Mesothelial cell of epicardium (in vitro differentiated cells): ENCODE measurements at regions not wholly inside any gene's neighbourhood (a gene's known extent, or its start where the extent isn't known, plus 50 kb on each side); places are given as distances from the start of the nearest gene placed in this dataset.
"Not testable (repeated sequence)": the region's sequence is repeated elsewhere in the genome, so short reads cannot be mapped to it uniquely, and the experiment has no call there.

Experiments
- DNase-seq, 2 experiments: peaks; one replicate each; pipeline ENCODE4 v3.0.0; 2021; ENCODE audit warnings: low spot score in 2 of 2; ENCODE audit not compliant: unreplicated experiment in 2 of 2
- H3K27ac Mint-ChIP-seq: 2 replicates; pipeline ENCODE4 v1.8.0; 2021; ENCODE audit warnings: mixed read lengths
- H3K27me3 Mint-ChIP-seq: 2 replicates; pipeline ENCODE4 v1.8.0; 2021; ENCODE audit warnings: low read depth, mixed read lengths
- H3K36me3 Mint-ChIP-seq: 2 replicates; pipeline ENCODE4 v1.8.0; 2021; ENCODE audit warnings: mixed read lengths
- H3K4me1 Mint-ChIP-seq: 2 replicates; pipeline ENCODE4 v1.8.0; 2021; ENCODE audit warnings: mixed read lengths
- H3K4me3 Mint-ChIP-seq: 2 replicates; pipeline ENCODE4 v1.8.0; 2021; ENCODE audit warnings: mild to moderate bottlenecking, moderate library complexity, mixed read lengths
- H3K9me3 Mint-ChIP-seq: 2 replicates; pipeline ENCODE4 v1.8.0; 2021; ENCODE audit warnings: mixed read lengths
- TF ChIP-seq, protein P1 (sequence below): fragments of 200-600 bp; sonication (generic); IDR thresholded peaks from one replicate; pipeline ENCODE4 v1.5.0; 2021; ENCODE audit warnings: antibody characterized with exemption; ENCODE audit not compliant: unreplicated experiment

DNA sequence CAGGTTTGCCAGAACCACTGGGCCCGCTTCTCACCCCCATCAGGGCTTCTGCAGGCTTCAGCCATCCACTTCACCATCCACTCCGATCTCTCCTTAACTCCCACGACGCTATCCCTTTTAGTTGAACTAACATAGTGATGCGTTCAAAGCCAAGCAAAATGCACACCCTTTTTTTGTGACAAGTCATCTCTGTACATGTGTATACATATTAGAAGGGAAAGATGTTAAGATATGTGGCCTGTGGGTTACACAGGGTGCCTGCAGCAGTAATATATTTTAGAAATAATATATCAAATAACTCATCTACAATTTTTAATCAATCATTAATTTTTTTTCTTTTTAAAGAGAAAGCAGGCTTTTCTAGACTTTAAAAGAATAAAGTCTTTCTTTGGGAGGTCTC, 114.6 kb downstream of the NBPF12 start:
- peaks cover 3% of the 10 kb centered on the region for H3K9me3 Mint-ChIP-seq
- no peaks in the 10 kb centered on the region for H3K4me1 Mint-ChIP-seq
- H3K4me3 Mint-ChIP-seq = no peak overlapping the region
- H3K27ac Mint-ChIP-seq = no peak overlapping the region
- H3K27me3 Mint-ChIP-seq = peaks cover 36% of the 10 kb centered on the region
- no peak for DNase-seq
- H3K36me3 Mint-ChIP-seq = no peaks in the 10 kb centered on the region
- TF ChIP-seq, protein P1, sequence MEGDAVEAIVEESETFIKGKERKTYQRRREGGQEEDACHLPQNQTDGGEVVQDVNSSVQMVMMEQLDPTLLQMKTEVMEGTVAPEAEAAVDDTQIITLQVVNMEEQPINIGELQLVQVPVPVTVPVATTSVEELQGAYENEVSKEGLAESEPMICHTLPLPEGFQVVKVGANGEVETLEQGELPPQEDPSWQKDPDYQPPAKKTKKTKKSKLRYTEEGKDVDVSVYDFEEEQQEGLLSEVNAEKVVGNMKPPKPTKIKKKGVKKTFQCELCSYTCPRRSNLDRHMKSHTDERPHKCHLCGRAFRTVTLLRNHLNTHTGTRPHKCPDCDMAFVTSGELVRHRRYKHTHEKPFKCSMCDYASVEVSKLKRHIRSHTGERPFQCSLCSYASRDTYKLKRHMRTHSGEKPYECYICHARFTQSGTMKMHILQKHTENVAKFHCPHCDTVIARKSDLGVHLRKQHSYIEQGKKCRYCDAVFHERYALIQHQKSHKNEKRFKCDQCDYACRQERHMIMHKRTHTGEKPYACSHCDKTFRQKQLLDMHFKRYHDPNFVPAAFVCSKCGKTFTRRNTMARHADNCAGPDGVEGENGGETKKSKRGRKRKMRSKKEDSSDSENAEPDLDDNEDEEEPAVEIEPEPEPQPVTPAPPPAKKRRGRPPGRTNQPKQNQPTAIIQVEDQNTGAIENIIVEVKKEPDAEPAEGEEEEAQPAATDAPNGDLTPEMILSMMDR = no peak

DNA sequence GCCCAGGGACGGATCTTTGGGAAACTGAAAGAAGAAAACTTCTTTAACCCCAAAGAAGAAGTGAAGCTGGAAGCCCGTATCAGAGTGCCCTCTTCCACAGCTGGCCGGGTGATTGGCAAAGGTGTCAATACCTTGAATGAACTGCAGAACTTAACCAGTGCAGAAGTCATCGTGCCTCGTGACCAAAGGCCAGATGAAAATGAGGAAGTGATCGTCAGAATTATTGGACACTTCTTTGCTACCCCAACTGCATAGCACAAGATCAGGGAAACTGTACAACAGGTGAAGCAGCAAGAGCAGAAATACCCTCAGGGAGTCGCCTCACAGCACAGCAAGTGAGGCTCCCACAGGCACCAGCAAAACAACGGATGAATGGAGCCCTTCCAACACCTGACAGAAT, 114.0 kb downstream of the NBPF12 start:
- Mint-ChIP-seq H3K4me3 (no peak overlapping the region), H3K4me1 (no peaks in the 10 kb centered on the region), H3K9me3 (no peaks in the 10 kb centered on the region), H3K36me3 (no peaks in the 10 kb centered on the region), H3K27ac (no peak overlapping the region), H3K27me3 (peaks cover 35% of the 10 kb centered on the region)
- DNase-seq = no peak
- TF ChIP-seq, protein P1 = no peak

DNA sequence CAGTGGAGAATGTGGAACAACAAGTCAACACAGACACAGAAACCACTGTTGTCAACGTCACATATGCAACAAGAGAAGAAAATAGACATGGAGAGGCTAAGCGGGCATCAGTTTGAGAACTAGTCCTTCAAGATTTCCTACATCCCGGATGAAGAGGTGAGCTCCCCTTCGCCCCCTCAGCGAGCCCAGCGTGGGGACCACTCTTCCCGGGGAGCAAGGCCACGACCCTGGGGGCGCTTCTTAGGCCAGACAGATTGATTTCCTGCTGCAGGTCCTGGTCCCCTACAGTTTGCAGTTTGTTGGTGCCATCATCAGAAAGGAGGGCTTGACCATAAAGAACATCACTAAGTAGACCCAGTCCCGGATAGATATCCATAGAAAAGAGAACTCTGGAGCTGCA, 113.0 kb downstream of the NBPF12 start:
- H3K36me3 Mint-ChIP-seq = no peaks in the 10 kb centered on the region
- H3K9me3 Mint-ChIP-seq = no peaks in the 10 kb centered on the region
- peaks cover 35% of the 10 kb centered on the region for H3K27me3 Mint-ChIP-seq
- no peak overlapping the region for H3K27ac Mint-ChIP-seq
- H3K4me1 Mint-ChIP-seq = no peaks in the 10 kb centered on the region
- TF ChIP-seq, protein P1 = no peak
- H3K4me3 Mint-ChIP-seq = no peak overlapping the region
- DNase-seq = no peak

DNA sequence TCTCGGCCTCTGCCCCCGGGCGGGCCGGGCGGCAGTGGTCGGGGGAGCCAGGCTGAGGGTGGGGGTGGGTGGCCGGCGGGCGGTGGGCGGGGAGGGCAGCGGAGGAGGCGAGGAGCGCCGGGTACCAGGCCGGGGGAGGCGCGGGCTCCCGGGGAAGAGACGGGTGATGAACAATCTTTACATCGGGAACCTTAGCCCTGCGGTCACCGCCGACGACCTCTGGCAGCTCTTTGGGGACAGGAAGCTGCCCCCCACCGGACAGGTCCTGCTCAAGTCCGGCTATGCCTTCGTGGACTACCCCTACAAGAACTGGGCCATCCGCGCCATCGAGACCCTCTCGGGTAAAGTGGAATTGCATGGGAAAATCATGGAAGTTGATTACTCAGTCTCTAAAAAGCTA, 112.5 kb downstream of the NBPF12 start:
- H3K27me3 Mint-ChIP-seq = peaks cover 34% of the 10 kb centered on the region
- no peak overlapping the region for H3K4me3 Mint-ChIP-seq
- no peaks in the 10 kb centered on the region for H3K36me3 Mint-ChIP-seq
- TF ChIP-seq, protein P1 = no peak
- H3K9me3 Mint-ChIP-seq = no peaks in the 10 kb centered on the region
- no peaks in the 10 kb centered on the region for H3K4me1 Mint-ChIP-seq
- DNase-seq = no peak
- no peak overlapping the region for H3K27ac Mint-ChIP-seq

DNA sequence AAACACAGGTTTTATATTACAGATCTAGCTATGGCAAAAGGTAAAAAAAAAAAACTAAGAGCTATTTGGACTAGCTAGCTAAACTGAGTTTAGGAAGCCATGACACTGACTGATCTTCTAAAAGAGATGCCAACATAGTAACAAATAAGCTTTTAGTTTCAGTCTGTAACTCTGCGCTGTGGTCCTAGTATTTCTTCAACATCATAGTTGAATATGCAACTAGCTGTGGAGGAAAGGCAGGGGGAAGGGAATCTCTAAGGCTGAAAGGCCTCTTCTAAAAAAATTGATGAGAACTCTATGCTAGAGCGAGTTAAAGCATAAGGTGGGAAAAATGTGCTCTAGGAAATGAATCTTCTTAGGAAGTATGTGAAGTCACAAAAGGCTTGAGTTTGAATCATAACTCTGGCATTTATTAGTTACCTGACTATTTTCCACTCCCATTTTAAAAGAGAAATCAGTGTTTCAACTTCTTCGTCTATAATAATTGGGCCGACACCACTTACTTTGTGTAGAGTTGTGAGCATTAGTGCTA, 108.8 kb downstream of the NBPF12 start:
- H3K27ac Mint-ChIP-seq = not testable (repeated sequence)

DNA sequence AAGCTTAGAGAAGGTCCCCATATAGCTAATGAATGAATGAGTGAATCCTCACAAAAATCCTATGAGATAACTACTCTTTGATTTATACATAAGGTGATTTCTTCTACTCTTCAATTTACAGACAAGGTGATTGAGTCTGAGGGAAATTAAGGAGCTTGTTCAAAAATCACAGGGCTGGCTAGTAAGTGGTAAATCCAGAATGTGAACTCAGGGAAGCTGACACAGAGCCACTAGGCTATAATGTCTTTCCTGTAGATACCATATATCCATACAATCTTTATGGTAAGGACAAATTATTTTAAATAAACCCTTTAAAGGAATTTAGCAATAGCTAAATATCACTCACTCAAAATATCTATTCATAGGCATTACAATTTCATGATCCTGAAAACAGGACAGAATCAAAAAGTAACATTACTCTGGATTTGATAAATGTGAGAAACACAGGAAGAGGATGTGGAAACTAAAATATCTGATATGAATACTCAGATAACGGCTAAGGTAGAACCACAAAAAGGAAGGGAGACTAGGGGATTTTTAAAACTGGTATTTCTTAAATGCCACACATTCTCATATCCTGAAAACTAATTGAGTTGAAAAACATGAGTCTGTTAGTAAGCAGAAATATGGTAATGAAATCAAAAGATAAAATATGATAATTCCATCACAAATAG, 108.2 kb downstream of the NBPF12 start:
- no peaks in the 10 kb centered on the region for H3K36me3 Mint-ChIP-seq
- no peaks in the 10 kb centered on the region for H3K4me1 Mint-ChIP-seq
- no peak overlapping the region for H3K4me3 Mint-ChIP-seq
- H3K9me3 Mint-ChIP-seq = no peaks in the 10 kb centered on the region
- no peak for DNase-seq
- no peak overlapping the region for H3K27ac Mint-ChIP-seq
- TF ChIP-seq, protein P1 = no peak
- H3K27me3 Mint-ChIP-seq = peaks cover 43% of the 10 kb centered on the region

More for the DNA sequence above, 108.8 kb downstream of the NBPF12 start:
- H3K36me3 Mint-ChIP-seq, H3K4me1 Mint-ChIP-seq, H3K4me3 Mint-ChIP-seq, H3K9me3 Mint-ChIP-seq, DNase-seq: not testable (repeated sequence)
- peaks cover 42% of the 10 kb centered on the region for H3K27me3 Mint-ChIP-seq
